Kidney (tissue), 13 donors: ENCODE measurements at regions not wholly inside any gene's neighbourhood (a gene's known extent, or its start where the extent isn't known, plus 50 kb on each side); places are given as distances from the start of the nearest gene placed in this dataset.

Experiments used
- DNase-seq, 5 donors: peaks; one replicate each; pipeline ENCODE4 v3.0.0-alpha.2; 2013 to 2020
- FAIRE-seq: peaks from 2 replicates; lab custom pipeline; 2012; peaks lifted over from hg19 to GRCh38; lab: Jason Lieb, UNC
- H3K27ac ChIP-seq, 2 donors: one replicate each; pipeline ENCODE4 v1.7.0; 2013; ENCODE audit warnings: low read depth in 2 of 2, low read length in 2 of 2, inconsistent platforms in 1 of 2
- H3K27me3 ChIP-seq: one replicate; pipeline ENCODE4 v1.7.1; 2013; ENCODE audit warnings: low read length, inconsistent platforms; ENCODE audit not compliant: control insufficient read depth, insufficient read depth
- H3K36me3 ChIP-seq, 3 donors: one replicate each; pipeline versions ENCODE4 v1.7.0 to v1.7.1; 2013; ENCODE audit warnings: low read length in 3 of 3, control low read depth in 1 of 3, inconsistent platforms in 1 of 3; ENCODE audit not compliant: insufficient read depth in 3 of 3, control insufficient read depth in 2 of 3
- H3K4me1 ChIP-seq, 3 donors: one replicate each; pipeline versions ENCODE4 v1.7.0 to v1.7.1; 2013; ENCODE audit warnings: low read length in 3 of 3, inconsistent platforms in 1 of 3, low read depth in 1 of 3; ENCODE audit not compliant: control insufficient read depth in 2 of 3, insufficient read depth in 2 of 3
- H3K4me3 ChIP-seq, 3 donors: one replicate each; pipeline versions ENCODE4 v1.7.0 to v1.8.1; 2013; ENCODE audit warnings: low read length in 3 of 3, control low read depth in 1 of 3, inconsistent platforms in 1 of 3
- H3K9ac ChIP-seq, 3 donors: one replicate each; pipeline versions ENCODE4 v1.7.0 to v1.7.1; 2013; ENCODE audit warnings: low read length in 3 of 3, control low read depth in 1 of 3, inconsistent platforms in 1 of 3
- H3K9me3 ChIP-seq, 3 donors: one replicate each; pipeline versions ENCODE4 v1.7.0 to v1.7.1; 2013; ENCODE audit warnings: low read length in 3 of 3, control low read depth in 1 of 3, inconsistent platforms in 1 of 3; ENCODE audit not compliant: control insufficient read depth in 2 of 3, insufficient read depth in 1 of 3
- intact Hi-C: fragments of 100-400 bp; cut with DNase I; formaldehyde crosslinking; loops from one replicate; pipeline ENCODE4 v1.11.1; 2022
- TF ChIP-seq, protein P1 (sequence below): IDR thresholded peaks from 3 replicates; pipeline ENCODE4 v1.5.1; 2012; ENCODE audit warnings: mild to moderate bottlenecking, moderate library complexity, borderline replicate concordance; ENCODE audit not compliant: insufficient read depth; ENCODE audit errors: extremely low read depth
- donor health status: control.
- donor health status: control.
- donor health status: control.
- donor health status: control.
- donor health status: control.
- donor health status: DM: yes; HTN: yes; CAD: no.
- donor health status: Normal renal cell carcinoma (clear cell type).

DNA sequence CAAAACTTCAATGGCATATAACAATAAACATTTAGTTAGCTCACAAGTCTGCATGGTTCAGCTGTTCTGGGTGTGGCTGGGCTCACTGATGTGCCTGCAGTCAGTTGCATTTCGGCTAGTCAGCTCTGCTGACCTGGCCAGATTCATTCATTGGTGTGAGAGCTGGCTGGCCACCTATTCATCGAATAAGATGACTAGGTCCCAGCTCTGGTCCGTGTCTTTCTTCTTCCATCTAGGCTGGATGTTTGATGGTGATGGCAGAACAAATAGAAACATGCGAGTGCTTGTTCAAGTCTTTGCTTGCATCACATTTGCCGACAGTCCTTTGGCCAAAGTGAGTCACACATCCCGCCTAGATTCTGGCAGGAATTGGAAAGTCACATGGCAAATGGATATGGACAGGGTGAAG is 203.3 kb upstream of the CRY1 start:
- no peaks in the 10 kb centered on the region for H3K9me3 ChIP-seq
- H3K27ac ChIP-seq = no peak overlapping the region
- no peak for FAIRE-seq
- TF ChIP-seq, protein P1, sequence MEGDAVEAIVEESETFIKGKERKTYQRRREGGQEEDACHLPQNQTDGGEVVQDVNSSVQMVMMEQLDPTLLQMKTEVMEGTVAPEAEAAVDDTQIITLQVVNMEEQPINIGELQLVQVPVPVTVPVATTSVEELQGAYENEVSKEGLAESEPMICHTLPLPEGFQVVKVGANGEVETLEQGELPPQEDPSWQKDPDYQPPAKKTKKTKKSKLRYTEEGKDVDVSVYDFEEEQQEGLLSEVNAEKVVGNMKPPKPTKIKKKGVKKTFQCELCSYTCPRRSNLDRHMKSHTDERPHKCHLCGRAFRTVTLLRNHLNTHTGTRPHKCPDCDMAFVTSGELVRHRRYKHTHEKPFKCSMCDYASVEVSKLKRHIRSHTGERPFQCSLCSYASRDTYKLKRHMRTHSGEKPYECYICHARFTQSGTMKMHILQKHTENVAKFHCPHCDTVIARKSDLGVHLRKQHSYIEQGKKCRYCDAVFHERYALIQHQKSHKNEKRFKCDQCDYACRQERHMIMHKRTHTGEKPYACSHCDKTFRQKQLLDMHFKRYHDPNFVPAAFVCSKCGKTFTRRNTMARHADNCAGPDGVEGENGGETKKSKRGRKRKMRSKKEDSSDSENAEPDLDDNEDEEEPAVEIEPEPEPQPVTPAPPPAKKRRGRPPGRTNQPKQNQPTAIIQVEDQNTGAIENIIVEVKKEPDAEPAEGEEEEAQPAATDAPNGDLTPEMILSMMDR = no peak
- H3K36me3 ChIP-seq = no peaks in the 10 kb centered on the region
- H3K9ac ChIP-seq = no peak overlapping the region
- no peak for DNase-seq
- no peak overlapping the region for H3K4me3 ChIP-seq
- H3K4me1 ChIP-seq = no peaks in the 10 kb centered on the region
- no peaks in the 10 kb centered on the region for H3K27me3 ChIP-seq
- intact Hi-C loops = no loop called here

DNA sequence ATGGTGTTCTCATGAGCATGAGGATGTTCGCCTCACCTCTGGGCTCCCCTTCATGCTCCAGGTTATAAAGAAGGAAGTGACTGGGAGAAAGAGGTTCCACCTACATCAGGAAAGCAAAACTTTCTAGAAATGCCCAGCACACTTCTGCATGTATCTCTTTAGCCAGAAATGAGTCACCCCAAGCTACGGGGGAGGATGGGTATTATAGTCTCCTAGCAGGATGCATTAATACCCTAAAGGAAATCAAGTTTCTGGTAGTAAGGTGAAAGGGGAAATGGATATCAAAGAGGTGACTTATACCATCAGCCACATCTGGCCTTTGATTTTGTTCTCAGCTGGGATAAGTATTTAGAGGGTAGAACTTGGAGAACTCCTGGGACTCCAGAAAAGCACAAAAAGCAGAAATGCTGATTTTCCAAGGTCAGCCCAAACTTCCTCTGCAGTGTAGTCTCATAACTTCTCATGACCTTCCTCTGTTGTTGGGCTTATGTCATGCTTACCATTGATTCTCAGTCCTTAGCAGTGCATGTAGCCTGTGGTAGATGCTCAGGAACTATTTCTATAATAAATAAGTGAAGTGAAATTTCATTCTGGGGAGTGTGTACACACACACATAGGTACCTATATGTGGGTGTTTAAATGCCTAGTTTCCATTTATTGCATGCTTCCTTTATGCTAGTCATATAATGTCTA is 209.4 kb upstream of the CRY1 start:
- Histone ChIP-seq H3K9ac (no peak overlapping the region), H3K4me1 (no peaks in the 10 kb centered on the region), H3K9me3 (no peaks in the 10 kb centered on the region), H3K4me3 (no peak overlapping the region), H3K27me3 (no peaks in the 10 kb centered on the region), H3K36me3 (no peaks in the 10 kb centered on the region), H3K27ac (no peak overlapping the region)
- no peak for FAIRE-seq
- no peak for DNase-seq
- intact Hi-C loops = no loop called here
- TF ChIP-seq, protein P1 = no peak

DNA sequence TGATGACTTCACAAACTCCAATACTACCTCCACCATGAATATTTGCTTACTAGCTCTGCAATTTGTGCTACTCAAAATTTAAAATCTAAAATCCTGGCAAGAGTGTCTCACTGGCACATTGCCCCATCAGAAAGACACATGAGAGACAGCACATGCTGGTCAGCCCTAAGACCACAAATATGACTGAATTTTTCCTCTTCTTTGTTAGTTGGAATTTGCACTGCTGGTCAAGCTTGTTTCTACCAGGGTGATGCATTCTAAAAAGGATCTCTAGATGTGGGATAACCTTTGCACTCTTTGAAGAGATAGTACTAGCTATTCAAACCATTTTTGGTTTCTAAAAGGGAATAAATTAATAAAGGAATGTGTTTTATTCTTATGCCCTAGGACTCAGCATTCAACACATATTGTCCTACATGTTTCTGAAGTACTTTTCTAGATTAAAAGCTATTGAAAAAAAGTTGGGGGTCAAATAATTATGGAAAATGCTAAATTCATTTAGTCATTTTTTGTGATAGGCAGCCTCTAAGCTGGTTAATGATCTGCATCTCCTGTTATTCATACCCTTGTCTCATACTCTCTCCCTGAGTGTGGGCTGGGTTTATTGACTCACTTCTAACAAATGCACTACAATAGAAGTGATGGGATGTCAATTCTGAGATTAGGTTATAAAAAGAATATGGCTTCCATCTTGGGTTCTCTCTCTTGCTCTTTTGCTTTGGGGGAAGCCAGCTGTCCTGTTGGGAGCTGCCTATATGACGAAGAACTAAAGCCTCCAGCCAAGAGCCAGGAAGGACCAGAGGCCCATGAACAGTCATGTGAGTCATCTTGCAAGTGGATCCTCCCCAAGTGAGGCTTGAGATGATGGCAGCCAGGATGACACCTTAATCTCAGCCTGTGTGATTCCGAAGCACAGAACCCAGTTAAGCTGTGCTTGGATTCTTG is 211.5 kb upstream of the CRY1 start:
- no peak overlapping the region for H3K9ac ChIP-seq
- H3K4me3 ChIP-seq = no peak overlapping the region
- DNase-seq = no peak
- H3K9me3 ChIP-seq = peaks cover 0 to 2% (median 0%) of the 10 kb centered on the region in 3 donors
- H3K27ac ChIP-seq = no peak overlapping the region
- no peak for FAIRE-seq
- TF ChIP-seq, protein P1 = no peak
- intact Hi-C loops = no loop called here
- no peaks in the 10 kb centered on the region for H3K4me1 ChIP-seq
- H3K36me3 ChIP-seq = no peaks in the 10 kb centered on the region
- H3K27me3 ChIP-seq = no peaks in the 10 kb centered on the region
